Mammary epithelial cell (primary cell): ENCODE measurements at regions not wholly inside any gene's neighbourhood (a gene's known extent, or its start where the extent isn't known, plus 50 kb on each side); places are given as distances from the start of the nearest gene placed in this dataset.

Source experiments
- EZH2 ChIP-seq: IDR thresholded peaks from 2 replicates; pipeline ENCODE4 v1.6.1; 2012; ENCODE audit warnings: low read length, inconsistent platforms, borderline replicate concordance
- TF ChIP-seq, protein P1 (sequence below), 2 donors: IDR thresholded peaks in 1 of 2; conservative IDR thresholded peaks in 1 of 2; 2 replicates each; pipeline ENCODE4 v1.5.1; 2011 to 2012; ENCODE audit warnings: inconsistent platforms in 2 of 2, low read length in 2 of 2, mild to moderate bottlenecking in 2 of 2, control low read depth in 1 of 2, low read depth in 1 of 2; ENCODE audit not compliant: insufficient read depth in 1 of 2; ENCODE audit errors: extremely low read depth in 1 of 2

DNA sequence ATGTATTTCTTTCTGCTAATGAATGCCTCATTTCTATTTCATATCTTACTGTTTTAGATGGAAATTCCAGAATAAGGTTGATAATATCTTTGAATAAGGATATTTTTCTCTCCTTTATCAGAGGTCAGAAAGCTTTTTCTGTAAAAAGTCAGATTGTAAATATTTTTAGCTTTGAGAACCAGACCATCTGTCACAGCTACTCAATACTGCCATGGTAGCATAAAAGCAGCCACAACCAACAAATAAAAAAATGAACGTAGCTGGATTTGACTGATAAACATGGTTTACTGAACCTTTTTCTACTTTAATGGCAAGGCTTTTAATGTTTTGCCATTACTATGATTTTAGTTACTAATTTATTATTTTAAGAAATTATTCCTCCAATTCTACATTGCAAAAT, 217.4 kb upstream of the COX10 start:
- TF ChIP-seq, protein P1, sequence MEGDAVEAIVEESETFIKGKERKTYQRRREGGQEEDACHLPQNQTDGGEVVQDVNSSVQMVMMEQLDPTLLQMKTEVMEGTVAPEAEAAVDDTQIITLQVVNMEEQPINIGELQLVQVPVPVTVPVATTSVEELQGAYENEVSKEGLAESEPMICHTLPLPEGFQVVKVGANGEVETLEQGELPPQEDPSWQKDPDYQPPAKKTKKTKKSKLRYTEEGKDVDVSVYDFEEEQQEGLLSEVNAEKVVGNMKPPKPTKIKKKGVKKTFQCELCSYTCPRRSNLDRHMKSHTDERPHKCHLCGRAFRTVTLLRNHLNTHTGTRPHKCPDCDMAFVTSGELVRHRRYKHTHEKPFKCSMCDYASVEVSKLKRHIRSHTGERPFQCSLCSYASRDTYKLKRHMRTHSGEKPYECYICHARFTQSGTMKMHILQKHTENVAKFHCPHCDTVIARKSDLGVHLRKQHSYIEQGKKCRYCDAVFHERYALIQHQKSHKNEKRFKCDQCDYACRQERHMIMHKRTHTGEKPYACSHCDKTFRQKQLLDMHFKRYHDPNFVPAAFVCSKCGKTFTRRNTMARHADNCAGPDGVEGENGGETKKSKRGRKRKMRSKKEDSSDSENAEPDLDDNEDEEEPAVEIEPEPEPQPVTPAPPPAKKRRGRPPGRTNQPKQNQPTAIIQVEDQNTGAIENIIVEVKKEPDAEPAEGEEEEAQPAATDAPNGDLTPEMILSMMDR (conservative IDR thresholded peaks at IDR 0.05 in 1 of 2, IDR thresholded peaks at IDR 0.05 in 1 of 2; ENCODE audit: extremely low read depth in 1 of 2, insufficient read depth in 1 of 2, low read depth in 1 of 2, low read length in 2 of 2): no peak
- no peak for TF ChIP-seq EZH2
